ENCODE measurements at regions not wholly inside any gene's neighbourhood (a gene's known extent, or its start where the extent isn't known, plus 50 kb on each side); places are given as distances from the start of the nearest gene placed in this dataset.

DNA sequence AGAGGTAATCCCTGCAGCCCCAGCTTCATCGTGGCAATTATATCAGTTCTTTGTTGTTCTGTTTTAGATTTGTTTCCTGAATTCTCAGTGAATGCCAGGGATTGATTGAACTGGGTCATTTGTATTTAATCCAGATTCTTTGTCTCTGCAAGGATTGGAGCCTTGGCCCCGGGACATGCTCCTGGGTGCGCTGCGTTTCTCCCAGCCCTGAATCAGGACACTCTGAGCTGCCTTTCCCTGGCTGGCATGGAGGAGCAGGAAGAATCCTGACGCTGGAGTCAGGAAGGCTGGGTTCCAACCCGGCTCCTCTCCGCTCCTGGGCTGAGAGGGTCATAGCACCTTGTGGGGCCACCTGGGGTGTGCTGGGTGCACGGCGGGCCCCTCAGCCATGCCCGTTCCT lies 545.6 kb downstream of the QKI start:
- Histone ChIP-seq H3K36me3 (ENCODE audit: control insufficient read depth in 1 of 2, insufficient read depth in 2 of 2, low read depth in 1 of 2, low read length in 2 of 2) (no peaks in the 10 kb centered on the region), H2BK120ac (ENCODE audit: low read depth, low read length) (no peak overlapping the region), H3K27me3 (ENCODE audit: control insufficient read depth in 1 of 2, insufficient read depth in 1 of 2, low read length in 2 of 2) (peaks cover 0 to 4% of the 10 kb centered on the region in 2 experiments), H3K4ac (ENCODE audit: low read depth in 1 of 2, low read length in 2 of 2) (no peak overlapping the region), H3K18ac (ENCODE audit: low read depth in 1 of 2, low read length in 2 of 2) (no peak overlapping the region), H3K14ac (ENCODE audit: low read length in 2 of 2) (no peak overlapping the region), H2AFZ (ENCODE audit: low read depth, low read length) (no peak overlapping the region), H3K79me1 (replicated peaks; ENCODE audit: low read length, poor library complexity, severe bottlenecking) (no peaks in the 10 kb centered on the region), H3K4me2 (ENCODE audit: low read length, poor library complexity, severe bottlenecking) (no peak overlapping the region), H3K27ac (ENCODE audit: low read length, poor library complexity, severe bottlenecking) (no peak overlapping the region), H3K9me3 (ENCODE audit: control insufficient read depth, low read length) (no peaks in the 10 kb centered on the region), H2BK15ac (ENCODE audit: low read depth, poor library complexity, severe bottlenecking) (no peak overlapping the region), H2BK12ac (ENCODE audit: low read length in 2 of 2) (no peak overlapping the region), H3K4me1 (ENCODE audit: control insufficient read depth, insufficient read depth, low read depth, low read length) (peaks cover 8% of the 10 kb centered on the region), H4K91ac (ENCODE audit: low read length) (no peak overlapping the region), H3K23ac (ENCODE audit: low read length in 2 of 2) (no peak overlapping the region), H3K9ac (ENCODE audit: low read length) (no peak overlapping the region), H2BK5ac (ENCODE audit: low read depth, low read length, poor library complexity, severe bottlenecking) (no peak overlapping the region), H3K4me3 (ENCODE audit: insufficient read depth in 1 of 2, low read depth in 1 of 2, low read length in 2 of 2) (no peak overlapping the region), H2AK5ac (ENCODE audit: low read length, severe bottlenecking) (no peak overlapping the region), H4K8ac (ENCODE audit: low read length) (no peak overlapping the region)
- 97% methylated on average over 7 of the region's 10 CpGs for WGBS
- no peak for DNase-seq

DNA sequence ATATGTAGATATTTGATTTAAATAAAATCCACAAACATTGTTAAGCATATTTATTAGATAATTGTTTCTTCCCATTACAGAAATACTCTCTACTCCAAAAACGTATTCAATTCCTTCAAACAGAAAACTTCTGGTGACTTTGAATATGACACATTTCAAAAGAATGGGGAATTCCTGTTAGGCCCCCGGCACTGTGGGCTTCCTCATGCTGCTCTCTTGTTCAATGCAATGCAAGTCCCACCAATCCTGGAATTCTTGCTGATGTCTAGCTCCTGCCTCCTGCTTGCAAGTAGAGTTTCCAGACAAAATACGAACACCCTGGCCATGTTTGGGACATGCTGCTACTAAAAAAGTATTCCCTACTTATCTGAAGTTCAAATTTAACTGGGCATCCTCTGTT lies 544.1 kb downstream of the QKI start:
- Histone ChIP-seq H3K4me2 (ENCODE audit: low read length, poor library complexity, severe bottlenecking) (no peak overlapping the region), H2BK12ac (ENCODE audit: low read length in 2 of 2) (no peak overlapping the region), H3K36me3 (ENCODE audit: control insufficient read depth in 1 of 2, insufficient read depth in 2 of 2, low read depth in 1 of 2, low read length in 2 of 2) (no peaks in the 10 kb centered on the region), H3K9me3 (ENCODE audit: control insufficient read depth, low read length) (no peaks in the 10 kb centered on the region), H3K27me3 (ENCODE audit: control insufficient read depth in 1 of 2, insufficient read depth in 1 of 2, low read length in 2 of 2) (peaks cover 0 to 4% of the 10 kb centered on the region in 2 experiments), H4K91ac (ENCODE audit: low read length) (no peak overlapping the region), H3K27ac (ENCODE audit: low read length, poor library complexity, severe bottlenecking) (peak overlapping the region; percentile 22), H3K4me3 (ENCODE audit: insufficient read depth in 1 of 2, low read depth in 1 of 2, low read length in 2 of 2) (no peak overlapping the region), H3K9ac (ENCODE audit: low read length) (no peak overlapping the region), H2BK15ac (ENCODE audit: low read depth, poor library complexity, severe bottlenecking) (no peak overlapping the region), H2AFZ (ENCODE audit: low read depth, low read length) (no peak overlapping the region), H2AK5ac (ENCODE audit: low read length, severe bottlenecking) (no peak overlapping the region), H3K4me1 (ENCODE audit: control insufficient read depth, insufficient read depth, low read depth, low read length) (peaks cover 9% of the 10 kb centered on the region), H3K23ac (ENCODE audit: low read length in 2 of 2) (no peak overlapping the region), H3K14ac (ENCODE audit: low read length in 2 of 2) (no peak overlapping the region), H2BK5ac (ENCODE audit: low read depth, low read length, poor library complexity, severe bottlenecking) (no peak overlapping the region), H3K18ac (ENCODE audit: low read depth in 1 of 2, low read length in 2 of 2) (no peak overlapping the region), H3K79me1 (replicated peaks; ENCODE audit: low read length, poor library complexity, severe bottlenecking) (no peaks in the 10 kb centered on the region), H2BK120ac (ENCODE audit: low read depth, low read length) (no peak overlapping the region), H3K4ac (ENCODE audit: low read depth in 1 of 2, low read length in 2 of 2) (no peak overlapping the region), H4K8ac (ENCODE audit: low read length) (no peak overlapping the region)
- peak; percentile 43 for DNase-seq
- WGBS = 20% methylated on average over 3 of the region's 3 CpGs

DNA sequence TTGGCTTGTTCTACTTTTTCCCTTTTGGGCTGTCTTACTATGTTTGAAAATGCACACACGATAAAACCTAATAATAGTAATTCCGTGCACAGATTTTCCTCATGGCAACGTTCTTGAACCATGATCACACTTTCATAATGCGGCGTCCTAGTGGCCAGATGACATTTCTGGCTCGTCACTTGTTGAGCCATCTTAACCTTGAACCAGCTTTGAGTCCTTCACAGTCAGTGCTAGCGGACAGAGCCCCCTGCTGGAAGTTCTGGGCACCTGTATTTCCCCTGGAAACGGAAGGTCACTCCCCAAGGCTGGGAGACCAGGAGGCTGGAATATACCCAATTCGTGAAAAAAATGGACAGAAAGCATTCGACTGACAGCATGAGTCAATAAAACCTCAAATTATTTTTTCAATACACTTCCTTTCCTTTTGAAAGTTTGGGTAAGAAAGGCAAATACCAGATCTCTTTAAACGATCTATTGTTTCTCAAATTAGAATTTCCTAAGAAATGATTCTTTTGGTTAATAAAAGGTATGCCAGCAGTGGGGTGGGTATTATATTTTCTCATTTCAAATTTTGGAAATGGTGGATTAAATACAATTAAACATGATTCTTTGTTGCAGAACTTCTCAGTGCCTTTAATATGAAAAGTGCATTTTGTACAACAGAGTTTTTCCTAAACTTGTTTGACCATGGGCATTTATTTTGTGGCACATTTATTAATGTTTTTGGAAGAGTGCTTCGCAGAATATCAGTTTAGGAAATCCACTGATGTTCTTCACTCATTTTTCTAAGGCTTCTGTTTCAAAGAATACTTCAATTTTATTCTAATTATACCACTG lies 542.3 kb downstream of the QKI start:
- H2AFZ ChIP-seq (ENCODE audit: low read depth, low read length) = no peak overlapping the region
- WGBS = 40% methylated on average over 10 of the region's 12 CpGs
- H3K9me3 ChIP-seq (ENCODE audit: control insufficient read depth, low read length) = no peaks in the 10 kb centered on the region
- no peak overlapping the region for H3K14ac ChIP-seq (ENCODE audit: low read length in 2 of 2)
- H3K4me1 ChIP-seq (ENCODE audit: control insufficient read depth, insufficient read depth, low read depth, low read length) = peaks cover 13% of the 10 kb centered on the region
- H2BK5ac ChIP-seq (ENCODE audit: low read depth, low read length, poor library complexity, severe bottlenecking) = no peak overlapping the region
- peak; percentile 82 for DNase-seq
- H2AK5ac ChIP-seq (ENCODE audit: low read length, severe bottlenecking) = no peak overlapping the region
- H3K27ac ChIP-seq (ENCODE audit: low read length, poor library complexity, severe bottlenecking) = no peak overlapping the region
- no peak overlapping the region for H4K8ac ChIP-seq (ENCODE audit: low read length)
- H3K18ac ChIP-seq (ENCODE audit: low read depth in 1 of 2, low read length in 2 of 2) = no peak overlapping the region
- H4K91ac ChIP-seq (ENCODE audit: low read length) = no peak overlapping the region
- H3K9ac ChIP-seq (ENCODE audit: low read length) = peak overlapping the region; percentile 54
- no peak overlapping the region for H3K23ac ChIP-seq (ENCODE audit: low read length in 2 of 2)
- H3K27me3 ChIP-seq (ENCODE audit: control insufficient read depth in 1 of 2, insufficient read depth in 1 of 2, low read length in 2 of 2) = peaks cover 0 to 4% of the 10 kb centered on the region in 2 experiments
- H2BK120ac ChIP-seq (ENCODE audit: low read depth, low read length) = no peak overlapping the region
- peak overlapping the region in 1 of 2 experiments; percentile 54 for H3K4me3 ChIP-seq (ENCODE audit: insufficient read depth in 1 of 2, low read depth in 1 of 2, low read length in 2 of 2)
- H3K4me2 ChIP-seq (ENCODE audit: low read length, poor library complexity, severe bottlenecking) = no peak overlapping the region
- H3K36me3 ChIP-seq (ENCODE audit: control insufficient read depth in 1 of 2, insufficient read depth in 2 of 2, low read depth in 1 of 2, low read length in 2 of 2) = no peaks in the 10 kb centered on the region
- no peaks in the 10 kb centered on the region for H3K79me1 ChIP-seq (replicated peaks; ENCODE audit: low read length, poor library complexity, severe bottlenecking)
- H2BK15ac ChIP-seq (ENCODE audit: low read depth, poor library complexity, severe bottlenecking) = no peak overlapping the region
- H2BK12ac ChIP-seq (ENCODE audit: low read length in 2 of 2) = no peak overlapping the region
- no peak overlapping the region for H3K4ac ChIP-seq (ENCODE audit: low read depth in 1 of 2, low read length in 2 of 2)

DNA sequence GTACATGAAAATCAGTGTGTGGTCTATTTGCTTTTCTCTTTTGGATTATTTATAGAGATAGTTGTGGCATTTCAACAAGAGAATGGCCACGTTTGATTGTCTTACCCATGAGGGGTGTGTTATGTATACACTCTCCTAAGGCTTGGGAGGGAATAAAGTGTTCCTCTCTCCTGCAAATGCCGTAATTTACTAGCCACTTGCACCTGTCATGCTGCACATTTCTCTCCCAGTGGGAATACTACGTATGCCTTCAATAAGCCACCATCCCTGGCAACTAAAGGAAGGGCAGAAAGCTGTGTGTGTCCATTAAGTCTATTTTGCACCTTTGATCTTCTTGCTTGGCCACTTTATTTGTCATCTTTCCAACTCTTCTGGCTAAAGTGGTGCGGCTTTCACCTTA lies 541.2 kb downstream of the QKI start:
- Histone ChIP-seq H2AK5ac (ENCODE audit: low read length, severe bottlenecking) (no peak overlapping the region), H4K8ac (ENCODE audit: low read length) (no peak overlapping the region), H3K4me2 (ENCODE audit: low read length, poor library complexity, severe bottlenecking) (no peak overlapping the region), H2BK120ac (ENCODE audit: low read depth, low read length) (no peak overlapping the region), H3K9me3 (ENCODE audit: control insufficient read depth, low read length) (no peaks in the 10 kb centered on the region), H2BK12ac (ENCODE audit: low read length in 2 of 2) (no peak overlapping the region), H4K91ac (ENCODE audit: low read length) (no peak overlapping the region), H2AFZ (ENCODE audit: low read depth, low read length) (no peak overlapping the region), H3K27ac (ENCODE audit: low read length, poor library complexity, severe bottlenecking) (no peak overlapping the region), H3K27me3 (ENCODE audit: control insufficient read depth in 1 of 2, insufficient read depth in 1 of 2, low read length in 2 of 2) (peaks cover 0 to 4% of the 10 kb centered on the region in 2 experiments), H3K36me3 (ENCODE audit: control insufficient read depth in 1 of 2, insufficient read depth in 2 of 2, low read depth in 1 of 2, low read length in 2 of 2) (no peaks in the 10 kb centered on the region), H3K18ac (ENCODE audit: low read depth in 1 of 2, low read length in 2 of 2) (no peak overlapping the region), H3K4ac (ENCODE audit: low read depth in 1 of 2, low read length in 2 of 2) (no peak overlapping the region), H3K23ac (ENCODE audit: low read length in 2 of 2) (no peak overlapping the region), H3K9ac (ENCODE audit: low read length) (no peak overlapping the region), H2BK15ac (ENCODE audit: low read depth, poor library complexity, severe bottlenecking) (no peak overlapping the region), H3K4me3 (ENCODE audit: insufficient read depth in 1 of 2, low read depth in 1 of 2, low read length in 2 of 2) (no peak overlapping the region), H3K4me1 (ENCODE audit: control insufficient read depth, insufficient read depth, low read depth, low read length) (peaks cover 20% of the 10 kb centered on the region), H2BK5ac (ENCODE audit: low read depth, low read length, poor library complexity, severe bottlenecking) (no peak overlapping the region), H3K14ac (ENCODE audit: low read length in 2 of 2) (no peak overlapping the region), H3K79me1 (replicated peaks; ENCODE audit: low read length, poor library complexity, severe bottlenecking) (no peaks in the 10 kb centered on the region)
- DNase-seq = no peak
- WGBS = 66% methylated on average over 3 of the region's 4 CpGs
